ENCODE measurements at regions not wholly inside any gene's neighbourhood (a gene's known extent, or its start where the extent isn't known, plus 50 kb on each side); places are given as distances from the start of the nearest gene placed in this dataset.

GRCh38 chr4:122203407-122203806, 51.3 kb downstream of the BLTP1 start:
- no peak overlapping the region for H3K4me3 ChIP-seq (ENCODE audit: low read length in 2 of 2)
- no peak for DNase-seq (ENCODE audit: low read depth in 6 of 9, low spot score in 9 of 9)
- no peaks in the 10 kb centered on the region for H3K9me3 ChIP-seq (ENCODE audit: control insufficient read depth in 2 of 2, insufficient read depth in 1 of 2, low read length in 1 of 2)
- WGBS: 98% methylated on average over 1 of the region's 1 CpG
- no peak overlapping the region for H3K27ac ChIP-seq (ENCODE audit: low read depth in 1 of 2, low read length in 1 of 2)
- H3K36me3 ChIP-seq (ENCODE audit: control insufficient read depth in 2 of 2, insufficient read depth in 2 of 2, low read length in 1 of 2): peaks cover 8 to 9% of the 10 kb centered on the region in 2 donors
- H3K27me3 ChIP-seq (ENCODE audit: control insufficient read depth in 2 of 2, insufficient read depth in 1 of 2, low read length in 1 of 2): no peaks in the 10 kb centered on the region
- no peaks in the 10 kb centered on the region for H3K4me1 ChIP-seq (ENCODE audit: control insufficient read depth in 2 of 2, insufficient read depth in 2 of 2, low read length in 2 of 2)

- Histone ChIP-seq H3K4me3 (ENCODE audit: low read length in 2 of 2) (no peak overlapping the region), H3K9me3 (ENCODE audit: control insufficient read depth in 2 of 2, insufficient read depth in 1 of 2, low read length in 1 of 2) (no peaks in the 10 kb centered on the region), H3K27me3 (ENCODE audit: control insufficient read depth in 2 of 2, insufficient read depth in 1 of 2, low read length in 1 of 2) (no peaks in the 10 kb centered on the region), H3K36me3 (ENCODE audit: control insufficient read depth in 2 of 2, insufficient read depth in 2 of 2, low read length in 1 of 2) (peaks cover 5 to 8% of the 10 kb centered on the region in 2 donors), H3K27ac (ENCODE audit: low read depth in 1 of 2, low read length in 1 of 2) (no peak overlapping the region), H3K4me1 (ENCODE audit: control insufficient read depth in 2 of 2, insufficient read depth in 2 of 2, low read length in 2 of 2) (no peaks in the 10 kb centered on the region)
- WGBS: 92% methylated on average over 1 of the region's 1 CpG
- peak in 1 of 9 donors; percentile 9 for DNase-seq (ENCODE audit: low read depth in 6 of 9, low spot score in 9 of 9)
These were observed 53.6 kb downstream of the BLTP1 start for GRCh38 chr4:122205687-122206086.

- Histone ChIP-seq H3K36me3 (ENCODE audit: control insufficient read depth in 2 of 2, insufficient read depth in 2 of 2, low read length in 1 of 2) (peaks cover 3 to 15% of the 10 kb centered on the region in 2 donors), H3K9me3 (ENCODE audit: control insufficient read depth in 2 of 2, insufficient read depth in 1 of 2, low read length in 1 of 2) (no peaks in the 10 kb centered on the region), H3K4me3 (ENCODE audit: low read length in 2 of 2) (no peak overlapping the region), H3K4me1 (ENCODE audit: control insufficient read depth in 2 of 2, insufficient read depth in 2 of 2, low read length in 2 of 2) (no peaks in the 10 kb centered on the region), H3K27me3 (ENCODE audit: control insufficient read depth in 2 of 2, insufficient read depth in 1 of 2, low read length in 1 of 2) (no peaks in the 10 kb centered on the region), H3K27ac (ENCODE audit: low read depth in 1 of 2, low read length in 1 of 2) (no peak overlapping the region)
- DNase-seq (ENCODE audit: low read depth in 6 of 9, low spot score in 9 of 9): no peak
- 79% methylated on average over 3 of the region's 3 CpGs for WGBS
These were observed 60.7 kb downstream of the BLTP1 start for GRCh38 chr4:122212880-122213279.

DNA sequence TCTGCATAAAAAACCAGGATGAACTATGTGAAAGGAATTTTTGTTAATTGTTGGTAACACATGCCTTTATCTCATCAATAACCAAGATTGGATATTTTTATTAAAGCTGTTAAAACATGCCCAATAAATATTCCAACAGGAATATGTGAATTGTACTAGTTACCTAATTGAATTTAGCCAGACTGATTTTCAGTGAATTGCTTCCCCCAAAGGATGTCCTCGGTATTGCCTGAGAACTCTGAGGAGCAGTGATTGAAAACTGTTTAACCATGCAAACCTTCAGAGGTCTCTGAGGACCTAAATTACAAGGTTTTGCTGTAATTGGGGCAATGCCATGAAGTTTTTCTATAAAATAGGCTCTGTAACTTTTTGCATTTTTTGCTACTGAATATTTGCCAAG, 66.6 kb downstream of the BLTP1 start:
- Histone ChIP-seq H3K36me3 (ENCODE audit: control insufficient read depth in 2 of 2, insufficient read depth in 2 of 2, low read length in 1 of 2) (peaks cover 10 to 11% of the 10 kb centered on the region in 2 donors), H3K4me1 (ENCODE audit: control insufficient read depth in 2 of 2, insufficient read depth in 2 of 2, low read length in 2 of 2) (no peaks in the 10 kb centered on the region), H3K27me3 (ENCODE audit: control insufficient read depth in 2 of 2, insufficient read depth in 1 of 2, low read length in 1 of 2) (no peaks in the 10 kb centered on the region), H3K4me3 (ENCODE audit: low read length in 2 of 2) (no peak overlapping the region), H3K27ac (ENCODE audit: low read depth in 1 of 2, low read length in 1 of 2) (no peak overlapping the region), H3K9me3 (ENCODE audit: control insufficient read depth in 2 of 2, insufficient read depth in 1 of 2, low read length in 1 of 2) (no peaks in the 10 kb centered on the region)
- 79% methylated on average over 1 of the region's 1 CpG for WGBS
- DNase-seq (ENCODE audit: low read depth in 6 of 9, low spot score in 9 of 9): no peak

GRCh38 chr4:122219356-122219755, 67.2 kb downstream of the BLTP1 start:
- Histone ChIP-seq H3K27me3 (ENCODE audit: control insufficient read depth in 2 of 2, insufficient read depth in 1 of 2, low read length in 1 of 2) (no peaks in the 10 kb centered on the region), H3K4me3 (ENCODE audit: low read length in 2 of 2) (no peak overlapping the region), H3K27ac (ENCODE audit: low read depth in 1 of 2, low read length in 1 of 2) (no peak overlapping the region), H3K9me3 (ENCODE audit: control insufficient read depth in 2 of 2, insufficient read depth in 1 of 2, low read length in 1 of 2) (no peaks in the 10 kb centered on the region), H3K36me3 (ENCODE audit: control insufficient read depth in 2 of 2, insufficient read depth in 2 of 2, low read length in 1 of 2) (peaks cover 11% of the 10 kb centered on the region in 2 donors), H3K4me1 (ENCODE audit: control insufficient read depth in 2 of 2, insufficient read depth in 2 of 2, low read length in 2 of 2) (no peaks in the 10 kb centered on the region)
- WGBS: 94% methylated on average over 2 of the region's 2 CpGs
- DNase-seq (ENCODE audit: low read depth in 6 of 9, low spot score in 9 of 9): no peak

DNA sequence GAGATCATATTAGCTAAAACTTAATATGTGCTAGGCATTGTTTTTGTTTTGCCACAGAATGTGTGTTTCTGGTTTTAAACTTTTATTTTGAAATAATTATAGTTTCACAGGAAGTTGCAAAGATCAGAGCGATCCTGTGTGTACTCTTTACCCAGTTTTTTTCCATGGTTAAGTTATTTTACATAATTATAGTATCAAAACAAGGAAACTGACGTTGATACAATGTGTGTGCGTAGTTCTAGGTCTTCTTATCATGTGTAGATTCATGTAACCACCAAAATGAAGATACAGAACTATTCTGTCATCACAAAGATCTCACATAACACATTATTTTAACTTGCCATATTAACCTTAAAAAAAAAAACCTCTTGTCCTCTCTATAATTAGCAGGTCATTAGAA, 69.2 kb downstream of the BLTP1 start:
- WGBS: 75% methylated on average over 3 of the region's 3 CpGs
- H3K27me3 ChIP-seq (ENCODE audit: control insufficient read depth in 2 of 2, insufficient read depth in 1 of 2, low read length in 1 of 2): no peaks in the 10 kb centered on the region
- no peaks in the 10 kb centered on the region for H3K9me3 ChIP-seq (ENCODE audit: control insufficient read depth in 2 of 2, insufficient read depth in 1 of 2, low read length in 1 of 2)
- DNase-seq (ENCODE audit: low read depth in 6 of 9, low spot score in 9 of 9): no peak
- H3K27ac ChIP-seq (ENCODE audit: low read depth in 1 of 2, low read length in 1 of 2): no peak overlapping the region
- H3K4me1 ChIP-seq (ENCODE audit: control insufficient read depth in 2 of 2, insufficient read depth in 2 of 2, low read length in 2 of 2): no peaks in the 10 kb centered on the region
- H3K36me3 ChIP-seq (ENCODE audit: control insufficient read depth in 2 of 2, insufficient read depth in 2 of 2, low read length in 1 of 2): peaks cover 11% of the 10 kb centered on the region in 2 donors
- H3K4me3 ChIP-seq (ENCODE audit: low read length in 2 of 2): no peak overlapping the region

DNA sequence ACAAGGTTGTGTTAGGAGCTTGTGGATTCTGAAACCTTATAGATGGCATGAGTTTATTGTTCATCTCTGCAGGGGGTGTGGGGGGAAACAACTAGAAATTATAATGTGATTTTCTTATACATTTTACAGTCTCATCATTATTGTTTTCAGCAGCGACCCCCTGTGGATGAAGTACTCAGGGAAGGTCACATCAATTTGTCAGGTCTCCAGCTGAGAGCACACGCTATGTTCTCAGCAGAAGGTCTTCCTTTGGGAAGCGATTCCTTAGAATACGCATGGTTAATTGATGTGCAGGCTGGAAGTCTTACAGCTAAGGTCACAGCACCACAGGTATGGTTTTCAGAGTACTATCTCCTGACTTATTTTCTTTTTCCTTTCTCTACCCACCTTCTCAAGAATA, 72.2 kb downstream of the BLTP1 start:
- WGBS: 90% methylated on average over 4 of the region's 4 CpGs
- H3K4me1 ChIP-seq (ENCODE audit: control insufficient read depth in 2 of 2, insufficient read depth in 2 of 2, low read length in 2 of 2): no peaks in the 10 kb centered on the region
- peaks cover 8 to 11% of the 10 kb centered on the region in 2 donors for H3K36me3 ChIP-seq (ENCODE audit: control insufficient read depth in 2 of 2, insufficient read depth in 2 of 2, low read length in 1 of 2)
- peak in 1 of 9 donors; percentile 4 for DNase-seq (ENCODE audit: low read depth in 6 of 9, low spot score in 9 of 9)
- no peak overlapping the region for H3K27ac ChIP-seq (ENCODE audit: low read depth in 1 of 2, low read length in 1 of 2)
- no peaks in the 10 kb centered on the region for H3K9me3 ChIP-seq (ENCODE audit: control insufficient read depth in 2 of 2, insufficient read depth in 1 of 2, low read length in 1 of 2)
- no peaks in the 10 kb centered on the region for H3K27me3 ChIP-seq (ENCODE audit: control insufficient read depth in 2 of 2, insufficient read depth in 1 of 2, low read length in 1 of 2)
- no peak overlapping the region for H3K4me3 ChIP-seq (ENCODE audit: low read length in 2 of 2)

DNA sequence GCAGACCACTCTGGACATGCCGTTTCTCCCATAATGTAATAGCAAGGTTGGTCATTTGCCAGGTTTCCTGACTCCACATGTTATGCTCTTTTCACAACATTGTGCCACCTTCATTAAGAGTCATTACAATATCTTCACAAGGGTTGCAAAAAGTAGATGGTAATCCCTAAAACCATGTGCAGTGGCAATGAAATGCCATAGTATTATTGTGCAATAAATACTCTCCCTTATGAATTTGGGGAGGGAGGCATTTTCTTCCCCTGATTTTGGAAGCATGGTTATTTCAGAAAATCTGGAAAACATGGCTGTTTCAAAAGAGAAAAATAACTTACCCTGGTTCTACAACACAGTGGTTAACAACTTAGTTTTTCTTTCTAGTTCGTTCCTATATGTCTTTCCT, 75.1 kb downstream of the BLTP1 start:
- Histone ChIP-seq H3K27ac (ENCODE audit: low read depth in 1 of 2, low read length in 1 of 2) (no peak overlapping the region), H3K27me3 (ENCODE audit: control insufficient read depth in 2 of 2, insufficient read depth in 1 of 2, low read length in 1 of 2) (no peaks in the 10 kb centered on the region), H3K4me3 (ENCODE audit: low read length in 2 of 2) (no peak overlapping the region), H3K36me3 (ENCODE audit: control insufficient read depth in 2 of 2, insufficient read depth in 2 of 2, low read length in 1 of 2) (peaks cover 4 to 9% of the 10 kb centered on the region in 2 donors), H3K4me1 (ENCODE audit: control insufficient read depth in 2 of 2, insufficient read depth in 2 of 2, low read length in 2 of 2) (no peaks in the 10 kb centered on the region), H3K9me3 (ENCODE audit: control insufficient read depth in 2 of 2, insufficient read depth in 1 of 2, low read length in 1 of 2) (no peaks in the 10 kb centered on the region)
- no peak for DNase-seq (ENCODE audit: low read depth in 6 of 9, low spot score in 9 of 9)
- WGBS: 97% methylated on average over 2 of the region's 2 CpGs

GRCh38 chr4:122229857-122230256, 77.7 kb downstream of the BLTP1 start:
- no peak overlapping the region for H3K4me3 ChIP-seq (ENCODE audit: low read length in 2 of 2)

DNA sequence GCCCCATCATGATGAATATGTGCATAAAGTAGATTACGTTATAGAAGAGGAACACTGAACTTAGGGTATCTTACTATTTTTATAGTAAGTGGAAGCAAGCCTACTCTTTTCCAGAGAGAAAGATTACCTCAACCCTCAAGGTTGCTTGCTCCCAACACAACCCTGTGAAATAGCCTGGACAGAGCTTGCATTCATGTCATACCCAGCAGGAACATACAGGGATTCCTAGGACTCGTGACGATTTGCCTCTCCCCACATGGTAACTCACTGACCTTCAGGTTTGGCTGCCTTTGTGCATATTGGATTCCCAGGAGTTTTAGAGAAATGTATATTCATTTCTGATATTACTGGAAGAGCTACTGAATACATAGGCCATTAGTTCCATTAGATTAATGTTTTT, 80.5 kb downstream of the BLTP1 start:
- Histone ChIP-seq H3K27ac (ENCODE audit: low read depth in 1 of 2, low read length in 1 of 2) (no peak overlapping the region), H3K4me3 (ENCODE audit: low read length in 2 of 2) (no peak overlapping the region), H3K36me3 (ENCODE audit: control insufficient read depth in 2 of 2, insufficient read depth in 2 of 2, low read length in 1 of 2) (peaks cover 0 to 5% of the 10 kb centered on the region in 2 donors), H3K4me1 (ENCODE audit: control insufficient read depth in 2 of 2, insufficient read depth in 2 of 2, low read length in 2 of 2) (no peaks in the 10 kb centered on the region), H3K27me3 (ENCODE audit: control insufficient read depth in 2 of 2, insufficient read depth in 1 of 2, low read length in 1 of 2) (no peaks in the 10 kb centered on the region), H3K9me3 (ENCODE audit: control insufficient read depth in 2 of 2, insufficient read depth in 1 of 2, low read length in 1 of 2) (no peaks in the 10 kb centered on the region)
- WGBS: 97% methylated on average over 3 of the region's 3 CpGs
- DNase-seq (ENCODE audit: low read depth in 6 of 9, low spot score in 9 of 9): no peak

More at GRCh38 chr4:122229857-122230256, 77.7 kb downstream of the BLTP1 start:
- H3K4me1 ChIP-seq (ENCODE audit: control insufficient read depth in 2 of 2, insufficient read depth in 2 of 2, low read length in 2 of 2): no peaks in the 10 kb centered on the region
- H3K27me3 ChIP-seq (ENCODE audit: control insufficient read depth in 2 of 2, insufficient read depth in 1 of 2, low read length in 1 of 2): no peaks in the 10 kb centered on the region
- 97% methylated on average over 3 of the region's 3 CpGs for WGBS
- H3K27ac ChIP-seq (ENCODE audit: low read depth in 1 of 2, low read length in 1 of 2): no peak overlapping the region
- no peaks in the 10 kb centered on the region for H3K9me3 ChIP-seq (ENCODE audit: control insufficient read depth in 2 of 2, insufficient read depth in 1 of 2, low read length in 1 of 2)
- DNase-seq (ENCODE audit: low read depth in 6 of 9, low spot score in 9 of 9): no peak
- H3K36me3 ChIP-seq (ENCODE audit: control insufficient read depth in 2 of 2, insufficient read depth in 2 of 2, low read length in 1 of 2): peaks cover 0 to 5% of the 10 kb centered on the region in 2 donors

Data from thymus (tissue), 11 donors.